HEK293 (cell line): ENCODE measurements at regions not wholly inside any gene's neighbourhood (a gene's known extent, or its start where the extent isn't known, plus 50 kb on each side); places are given as distances from the start of the nearest gene placed in this dataset.

Experiments
- CTCF ChIA-PET: fragments of 350-600 bp; formaldehyde crosslinking; extraction: SDS; loops from one replicate; lab custom pipeline; 2021; ENCODE audit warnings: antibody characterized with exemption; lab: Yijun Ruan, JAX
- POLR2A ChIA-PET: fragments of 300-600 bp; formaldehyde crosslinking; extraction: SDS; loops from one replicate; lab custom pipeline; 2020; ENCODE audit warnings: antibody characterized with exemption, inconsistent platforms; lab: Yijun Ruan, JAX
- H3K27ac ChIP-seq: fragments of 200-500 bp; sonication (Bioruptor generic); 2 replicates; pipeline ENCODE4 v1.5.1; 2014; ENCODE audit warnings: low read depth, low read length, control low read depth, inconsistent platforms; ENCODE audit errors: extremely low read depth
- H3K36me3 ChIP-seq, 2 experiments: fragments of 200-500 bp in 1 of 2; sonication (Bioruptor generic) in 1 of 2; 1 replicate in 1 of 2; 2 replicates in 1 of 2; pipeline ENCODE4 v1.5.1; 2014 to 2017; ENCODE audit warnings: inconsistent platforms in 2 of 2, low read length in 2 of 2; ENCODE audit not compliant: control insufficient read depth in 2 of 2, insufficient read depth in 1 of 2
- H3K4me1 ChIP-seq: fragments of 200-500 bp; sonication (Bioruptor generic); 2 replicates; pipeline ENCODE4 v1.5.1; 2014; ENCODE audit warnings: mild to moderate bottlenecking, low read length, inconsistent platforms; ENCODE audit not compliant: control insufficient read depth, insufficient read depth
- H3K4me3 ChIP-seq: 2 replicates; pipeline ENCODE4 v1.5.1; 2011; ENCODE audit warnings: low read depth, mild to moderate bottlenecking, control low read depth, low read length, moderate library complexity
- H3K9me3 ChIP-seq: fragments of 200-500 bp; sonication (Bioruptor generic); 2 replicates; pipeline ENCODE4 v1.5.1; 2014; ENCODE audit warnings: low read depth, low read length, inconsistent platforms; ENCODE audit not compliant: control insufficient read depth, insufficient read depth
- GFI1B ChIP-seq: fragments of 450-650 bp; formaldehyde crosslinking; IDR thresholded peaks from 2 replicates; pipeline ENCODE4 v1.5.1; 2016; ENCODE audit warnings: missing biosample characterization, missing genetic modification characterization
- INSM2 ChIP-seq: fragments of 450-650 bp; formaldehyde crosslinking; IDR thresholded peaks from 2 replicates; pipeline ENCODE4 v1.5.1; 2016; ENCODE audit warnings: missing biosample characterization, missing genetic modification characterization
- KLF16 ChIP-seq: fragments of 450-650 bp; formaldehyde crosslinking; IDR thresholded peaks from 2 replicates; pipeline ENCODE4 v1.5.1; 2017; ENCODE audit warnings: missing biosample characterization, missing genetic modification characterization
- MZF1 ChIP-seq: fragments of 450-650 bp; formaldehyde crosslinking; IDR thresholded peaks from 2 replicates; pipeline ENCODE4 v1.5.1; 2017; ENCODE audit warnings: missing biosample characterization, missing genetic modification characterization, borderline replicate concordance
- ZBTB11 ChIP-seq: fragments of 450-650 bp; formaldehyde crosslinking; conservative IDR thresholded peaks from 2 replicates; pipeline ENCODE4 v1.5.1; 2016; ENCODE audit warnings: low read depth, missing biosample characterization, missing genetic modification characterization
- ZBTB17 ChIP-seq: fragments of 450-650 bp; formaldehyde crosslinking; IDR thresholded peaks from 2 replicates; pipeline ENCODE4 v1.5.1; 2016; ENCODE audit warnings: missing biosample characterization, missing genetic modification characterization
- ZBTB49 ChIP-seq: fragments of 450-650 bp; formaldehyde crosslinking; IDR thresholded peaks from 2 replicates; pipeline ENCODE4 v1.5.1; 2016; ENCODE audit warnings: missing biosample characterization, missing genetic modification characterization, low read depth
- ZBTB7A ChIP-seq: fragments of 450-650 bp; formaldehyde crosslinking; IDR thresholded peaks from 2 replicates; pipeline ENCODE4 v1.5.1; 2016; ENCODE audit warnings: low read depth, missing biosample characterization, missing genetic modification characterization
- ZNF112 ChIP-seq: fragments of 450-650 bp; formaldehyde crosslinking; IDR thresholded peaks from 2 replicates; pipeline ENCODE4 v1.5.0; 2017; ENCODE audit warnings: missing biosample characterization, missing genetic modification characterization
- ZNF2 ChIP-seq: fragments of 450-650 bp; formaldehyde crosslinking; IDR thresholded peaks from 2 replicates; pipeline ENCODE4 v1.5.1; 2016; ENCODE audit warnings: missing biosample characterization, missing genetic modification characterization
- ZNF473 ChIP-seq: fragments of 450-650 bp; formaldehyde crosslinking; IDR thresholded peaks from 2 replicates; pipeline ENCODE4 v1.5.1; 2017; ENCODE audit warnings: missing biosample characterization, missing genetic modification characterization
- ZNF549 ChIP-seq: fragments of 450-650 bp; IDR thresholded peaks from 2 replicates; pipeline ENCODE4 v1.5.1; 2018; ENCODE audit warnings: missing biosample characterization, missing genetic modification characterization, mild to moderate bottlenecking, inconsistent platforms, moderate library complexity
- ZNF555 ChIP-seq: fragments of 450-650 bp; formaldehyde crosslinking; conservative IDR thresholded peaks from 2 replicates; pipeline ENCODE4 v1.5.1; 2017; ENCODE audit warnings: missing biosample characterization, mild to moderate bottlenecking, missing genetic modification characterization, inconsistent platforms
- ZNF610 ChIP-seq: fragments of 450-650 bp; formaldehyde crosslinking; IDR thresholded peaks from 2 replicates; pipeline ENCODE4 v1.5.1; 2016; ENCODE audit warnings: missing biosample characterization, missing genetic modification characterization, borderline replicate concordance
- ZNF654 ChIP-seq: fragments of 450-650 bp; formaldehyde crosslinking; IDR thresholded peaks from 2 replicates; pipeline ENCODE4 v1.5.1; 2016; ENCODE audit warnings: low read depth, missing biosample characterization, missing genetic modification characterization
- ZNF692 ChIP-seq: fragments of 450-650 bp; formaldehyde crosslinking; IDR thresholded peaks from 2 replicates; pipeline ENCODE4 v1.5.1; 2016; ENCODE audit warnings: missing biosample characterization, missing genetic modification characterization
- ZNF776 ChIP-seq: fragments of 450-650 bp; formaldehyde crosslinking; IDR thresholded peaks from 2 replicates; pipeline ENCODE4 v1.5.0; 2017; ENCODE audit warnings: missing biosample characterization, missing genetic modification characterization, borderline replicate concordance
- ZNF785 ChIP-seq: fragments of 450-650 bp; formaldehyde crosslinking; IDR thresholded peaks from 2 replicates; pipeline ENCODE4 v1.5.1; 2016; ENCODE audit warnings: missing biosample characterization, missing genetic modification characterization

GRCh38 chr1:113248494-113248893, 141.8 kb upstream of the MAGI3 start:
- no peak for TF ChIP-seq ZNF776 (tag by site-specific recombination)
- Histone ChIP-seq H3K27ac (no peak overlapping the region), H3K4me1 (no peaks in the 10 kb centered on the region), H3K36me3 (no peaks in the 10 kb centered on the region), H3K9me3 (no peaks in the 10 kb centered on the region), H3K4me3 (no peak overlapping the region)
- ChIA-PET POLR2A (no interaction called here), CTCF (no interaction called here)

- POLR2A ChIA-PET: no interaction called here
- Histone ChIP-seq H3K4me1 (peaks cover 3% of the 10 kb centered on the region; the same call in 1 of the 2 replicates), H3K9me3 (no peaks in the 10 kb centered on the region), H3K27ac (no peak overlapping the region), H3K36me3 (no peaks in the 10 kb centered on the region), H3K4me3 (no peak overlapping the region)
- no peak for TF ChIP-seq INSM2 (tag by site-specific recombination)
- TF ChIP-seq MZF1: no peak
- no peak for TF ChIP-seq ZNF2 (tag by site-specific recombination)
- TF ChIP-seq KLF16: no peak
- no peak for TF ChIP-seq ZNF785 (tag by site-specific recombination)
- no peak for TF ChIP-seq ZNF692
- TF ChIP-seq ZBTB11 (tag by site-specific recombination): no peak
- no peak for TF ChIP-seq ZBTB49 (tag by site-specific recombination)
- TF ChIP-seq ZBTB17 (tag by site-specific recombination): no peak
- no peak for TF ChIP-seq GFI1B (tag by site-specific recombination)
- no peak for TF ChIP-seq ZNF555
- no peak for TF ChIP-seq ZNF112 (tag by site-specific recombination)
- no peak for TF ChIP-seq ZNF610
- TF ChIP-seq ZNF549 (tag by site-specific recombination): no peak
- no peak for TF ChIP-seq ZNF473
- TF ChIP-seq ZNF654: no peak
- no peak for TF ChIP-seq ZBTB7A
- CTCF ChIA-PET: no interaction called here
Measured at GRCh38 chr1:113250161-113250560, 140.2 kb upstream of the MAGI3 start.
